Transverse colon (tissue), 3 donors: ENCODE measurements at regions not wholly inside any gene's neighbourhood (a gene's known extent, or its start where the extent isn't known, plus 50 kb on each side); places are given as distances from the start of the nearest gene placed in this dataset.

Source experiments
- EP300 ChIP-seq: sonication (generic); formaldehyde crosslinking; IDR thresholded peaks from one replicate; pipeline ENCODE4 v1.6.1; 2017; ENCODE audit warnings: antibody characterized with exemption, low read depth
- POLR2A ChIP-seq: fragments of 450-650 bp; IDR thresholded peaks from one replicate; pipeline ENCODE4 v1.6.1; 2016; ENCODE audit warnings: antibody characterized with exemption, mild to moderate bottlenecking, moderate library complexity
- TF ChIP-seq, protein P1 (sequence below), 5 experiments: fragments of 200-600 bp in 3 of 5; fragments of 450-650 bp in 2 of 5; sonication (generic) in 3 of 5; IDR thresholded peaks; 1 replicate in 2 of 5; 2 replicates in 3 of 5; pipeline ENCODE4 v1.5.1; 2016 to 2017; ENCODE audit warnings: antibody characterized with exemption in 5 of 5, inconsistent platforms in 3 of 5, mild to moderate bottlenecking in 2 of 5, moderate library complexity in 1 of 5

- TF ChIP-seq EP300: no peak
- TF ChIP-seq, protein P1, sequence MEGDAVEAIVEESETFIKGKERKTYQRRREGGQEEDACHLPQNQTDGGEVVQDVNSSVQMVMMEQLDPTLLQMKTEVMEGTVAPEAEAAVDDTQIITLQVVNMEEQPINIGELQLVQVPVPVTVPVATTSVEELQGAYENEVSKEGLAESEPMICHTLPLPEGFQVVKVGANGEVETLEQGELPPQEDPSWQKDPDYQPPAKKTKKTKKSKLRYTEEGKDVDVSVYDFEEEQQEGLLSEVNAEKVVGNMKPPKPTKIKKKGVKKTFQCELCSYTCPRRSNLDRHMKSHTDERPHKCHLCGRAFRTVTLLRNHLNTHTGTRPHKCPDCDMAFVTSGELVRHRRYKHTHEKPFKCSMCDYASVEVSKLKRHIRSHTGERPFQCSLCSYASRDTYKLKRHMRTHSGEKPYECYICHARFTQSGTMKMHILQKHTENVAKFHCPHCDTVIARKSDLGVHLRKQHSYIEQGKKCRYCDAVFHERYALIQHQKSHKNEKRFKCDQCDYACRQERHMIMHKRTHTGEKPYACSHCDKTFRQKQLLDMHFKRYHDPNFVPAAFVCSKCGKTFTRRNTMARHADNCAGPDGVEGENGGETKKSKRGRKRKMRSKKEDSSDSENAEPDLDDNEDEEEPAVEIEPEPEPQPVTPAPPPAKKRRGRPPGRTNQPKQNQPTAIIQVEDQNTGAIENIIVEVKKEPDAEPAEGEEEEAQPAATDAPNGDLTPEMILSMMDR (IDR thresholded peaks at IDR 0.05): no peak
- TF ChIP-seq POLR2A: no peak
These were observed 58.8 kb downstream of the SPRY1 start for GRCh38 chr4:123455360-123455759.
